H9 (cell line): ENCODE measurements at regions not wholly inside any gene's neighbourhood (a gene's known extent, or its start where the extent isn't known, plus 50 kb on each side); places are given as distances from the start of the nearest gene placed in this dataset.

Experiments
- DNase-seq: peaks from one replicate; pipeline ENCODE4 v3.0.0-alpha.2; 2017
- H2AFZ ChIP-seq: one replicate; pipeline ENCODE4 v1.6.1; 2013; ENCODE audit warnings: mild to moderate bottlenecking, low read length, control low read depth, moderate library complexity
- H2AK5ac ChIP-seq: 2 replicates; pipeline ENCODE4 v1.6.1; 2013; ENCODE audit warnings: low read length, control low read depth, mixed read lengths; ENCODE audit not compliant: insufficient read length
- H2BK120ac ChIP-seq: one replicate; pipeline ENCODE4 v1.6.1; 2013; ENCODE audit warnings: low read depth, mild to moderate bottlenecking, low read length, control low read depth, inconsistent platforms; ENCODE audit not compliant: poor library complexity, severe bottlenecking
- H2BK12ac ChIP-seq: 2 replicates; pipeline ENCODE4 v1.6.1; 2013; ENCODE audit warnings: low read length, control low read depth, mixed read lengths, low read depth; ENCODE audit not compliant: insufficient read length
- H2BK15ac ChIP-seq: 2 replicates; pipeline ENCODE4 v1.6.1; 2013; ENCODE audit warnings: low read depth, low read length, control low read depth
- H2BK20ac ChIP-seq: one replicate; pipeline ENCODE4 v1.6.1; 2013; ENCODE audit warnings: low read depth, mild to moderate bottlenecking, low read length, control low read depth, inconsistent platforms; ENCODE audit not compliant: poor library complexity, severe bottlenecking
- H2BK5ac ChIP-seq: 2 replicates; pipeline ENCODE4 v1.6.1; 2013; ENCODE audit warnings: low read length, control low read depth, mixed read lengths; ENCODE audit not compliant: insufficient read length
- H3K14ac ChIP-seq: 2 replicates; pipeline ENCODE4 v1.6.1; 2013; ENCODE audit warnings: low read length, control low read depth; ENCODE audit not compliant: insufficient read depth
- H3K18ac ChIP-seq: 2 replicates; pipeline ENCODE4 v1.6.1; 2013; ENCODE audit warnings: low read depth, mild to moderate bottlenecking, mixed read lengths, low read length, control low read depth; ENCODE audit not compliant: insufficient read length
- H3K23ac ChIP-seq: 2 replicates; pipeline ENCODE4 v1.6.1; 2013; ENCODE audit warnings: low read length, control low read depth, mixed read lengths, low read depth; ENCODE audit not compliant: insufficient read length
- H3K23me2 ChIP-seq: 2 replicates; pipeline ENCODE4 v1.6.1; 2013; ENCODE audit warnings: low read depth, mild to moderate bottlenecking, mixed read lengths, low read length, control low read depth; ENCODE audit not compliant: insufficient read length, poor library complexity, severe bottlenecking
- H3K27ac ChIP-seq: 2 replicates; pipeline ENCODE4 v1.5.1; 2013; ENCODE audit warnings: low read length, control low read depth, mixed read lengths, low read depth; ENCODE audit not compliant: insufficient read length
- H3K27me3 ChIP-seq: 2 replicates; pipeline ENCODE4 v1.6.1; 2013; ENCODE audit warnings: low read length, control low read depth, inconsistent platforms; ENCODE audit not compliant: insufficient read depth
- H3K4ac ChIP-seq: 2 replicates; pipeline ENCODE4 v1.6.1; 2013; ENCODE audit warnings: low read depth, mild to moderate bottlenecking, control low read depth, inconsistent platforms, low read length, moderate library complexity
- H3K4me1 ChIP-seq: 2 replicates; pipeline ENCODE4 v1.6.1; 2013; ENCODE audit warnings: low read length, control low read depth, inconsistent platforms; ENCODE audit not compliant: insufficient read depth
- H3K4me2 ChIP-seq: 2 replicates; pipeline ENCODE4 v1.6.1; 2013; ENCODE audit warnings: low read length, control low read depth, mixed read lengths; ENCODE audit not compliant: insufficient read length, insufficient read depth
- H3K56ac ChIP-seq: 2 replicates; pipeline ENCODE4 v1.6.1; 2013; ENCODE audit warnings: low read depth, mild to moderate bottlenecking, mixed read lengths, low read length, control low read depth; ENCODE audit not compliant: insufficient read length
- H3K79me1 ChIP-seq: 2 replicates; pipeline ENCODE4 v1.6.1; 2013; ENCODE audit warnings: low read depth, mild to moderate bottlenecking, moderate library complexity, low read length, control low read depth, inconsistent platforms; ENCODE audit not compliant: insufficient read depth, poor library complexity, severe bottlenecking
- H3K79me2 ChIP-seq: 2 replicates; pipeline ENCODE4 v1.6.1; 2013; ENCODE audit warnings: low read length, control low read depth, inconsistent platforms; ENCODE audit not compliant: insufficient read depth
- H3K9ac ChIP-seq: 2 replicates; pipeline ENCODE4 v1.6.1; 2013; ENCODE audit warnings: low read length, control low read depth, mixed read lengths; ENCODE audit not compliant: insufficient read length; ENCODE audit errors: extremely low read depth
- H3K9me3 ChIP-seq: one replicate; pipeline ENCODE4 v1.6.1; 2013; ENCODE audit warnings: low read depth, low read length, inconsistent platforms; ENCODE audit not compliant: control insufficient read depth
- H3T11ph ChIP-seq: one replicate; pipeline ENCODE4 v1.6.1; 2013; ENCODE audit warnings: mild to moderate bottlenecking, low read length, control low read depth, inconsistent platforms
- H4K20me1 ChIP-seq: one replicate; pipeline ENCODE4 v1.6.1; 2013; ENCODE audit not compliant: control insufficient read depth, insufficient read length, insufficient read depth
- H4K5ac ChIP-seq: 2 replicates; pipeline ENCODE4 v1.6.1; 2013; ENCODE audit warnings: low read depth, mild to moderate bottlenecking, mixed read lengths, low read length, control low read depth; ENCODE audit not compliant: insufficient read length
- H4K8ac ChIP-seq: replicated peaks from 2 replicates; pipeline ENCODE4 v1.6.1; 2013; ENCODE audit warnings: low read length, control low read depth, mixed read lengths, low read depth; ENCODE audit not compliant: insufficient read length
- H4K91ac ChIP-seq: 2 replicates; pipeline ENCODE4 v1.6.1; 2013; ENCODE audit warnings: low read depth, mild to moderate bottlenecking, moderate library complexity, mixed read lengths, low read length, control low read depth; ENCODE audit not compliant: insufficient read length
- H3K27ac Mint-ChIP-seq, 3 experiments: 2 replicates in 2 of 3; 3 replicates in 1 of 3; pipeline ENCODE4 v1.8.0; 2020 to 2021; ENCODE audit warnings: mixed read lengths in 3 of 3, mild to moderate bottlenecking in 1 of 3, moderate library complexity in 1 of 3
- H3K27me3 Mint-ChIP-seq: 2 replicates; pipeline ENCODE4 v1.8.0; 2021; ENCODE audit warnings: low read depth, mild to moderate bottlenecking, moderate library complexity, mixed read lengths
- H3K36me3 Mint-ChIP-seq, 3 experiments: 2 replicates in 2 of 3; 3 replicates in 1 of 3; pipeline ENCODE4 v1.8.0; 2020 to 2021; ENCODE audit warnings: low read depth in 3 of 3, mixed read lengths in 3 of 3; ENCODE audit not compliant: insufficient read depth in 1 of 3
- H3K4me1 Mint-ChIP-seq, 2 experiments: 2 replicates each; pipeline ENCODE4 v1.8.0; 2020; ENCODE audit warnings: mixed read lengths in 2 of 2
- H3K4me3 Mint-ChIP-seq, 2 experiments: 2 replicates in 1 of 2; 3 replicates in 1 of 2; pipeline ENCODE4 v1.8.0; 2020 to 2021; ENCODE audit warnings: mild to moderate bottlenecking in 2 of 2, mixed read lengths in 2 of 2, moderate library complexity in 1 of 2
- H3K9me3 Mint-ChIP-seq, 2 experiments: 2 replicates in 1 of 2; 3 replicates in 1 of 2; pipeline ENCODE4 v1.8.0; 2020; ENCODE audit warnings: mild to moderate bottlenecking in 2 of 2, mixed read lengths in 2 of 2, moderate library complexity in 1 of 2
- WGBS: extraction: QIAGEN DNeasy Blood & Tissue Kit; methylation state at CpG from one replicate; pipeline ENCODE4 v1.1.7; 2013; ENCODE audit warnings: missing lambda C conversion rate, low lambda C conversion rate, mixed read lengths; ENCODE audit not compliant: insufficient read length; ENCODE audit errors: extremely low coverage; 5-methylcytosine and 5-hydroxymethylcytosine counted together
- TF ChIP-seq, protein P1 (sequence below): fragments of 200-600 bp; sonication (generic); conservative IDR thresholded peaks from 3 replicates; pipeline ENCODE4 v1.8.0; 2021; ENCODE audit warnings: antibody characterized with exemption, mild to moderate bottlenecking

DNA sequence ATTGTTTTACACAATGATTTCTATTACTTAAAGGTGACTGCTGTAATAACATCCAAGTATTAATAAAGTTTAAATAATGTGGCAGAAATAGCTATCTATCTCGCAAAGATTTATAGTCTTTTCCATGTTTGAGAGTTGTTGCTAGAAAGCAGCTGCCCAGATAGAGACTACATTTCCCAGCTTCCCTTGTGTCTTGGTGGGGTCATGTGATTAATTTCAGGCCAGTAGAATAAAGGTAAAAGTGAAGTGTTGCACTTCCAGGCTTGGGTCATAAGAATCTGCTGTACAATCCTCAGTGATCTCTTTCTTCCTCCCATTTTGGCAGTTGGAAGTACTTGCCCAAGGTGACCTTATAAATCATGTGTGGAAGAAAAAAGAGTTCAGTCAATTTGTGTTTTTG, 449.7 kb upstream of the USP15 start:
- no peak for DNase-seq
- no peak overlapping the region for H3K9ac ChIP-seq
- no peak overlapping the region for H3K4me3 Mint-ChIP-seq
- H2BK5ac ChIP-seq = no peak overlapping the region
- no peak overlapping the region for H4K5ac ChIP-seq
- H4K20me1 ChIP-seq = no peaks in the 10 kb centered on the region
- no peak overlapping the region for H3K4ac ChIP-seq
- no peaks in the 10 kb centered on the region for H3K27me3 ChIP-seq
- peaks cover 29 to 31% of the 10 kb centered on the region in 2 experiments for H3K9me3 Mint-ChIP-seq
- H3K27me3 Mint-ChIP-seq = no peaks in the 10 kb centered on the region
- no peak overlapping the region for H3T11ph ChIP-seq
- no peaks in the 10 kb centered on the region for H3K4me1 Mint-ChIP-seq
- no peaks in the 10 kb centered on the region for H3K9me3 ChIP-seq
- TF ChIP-seq, protein P1, sequence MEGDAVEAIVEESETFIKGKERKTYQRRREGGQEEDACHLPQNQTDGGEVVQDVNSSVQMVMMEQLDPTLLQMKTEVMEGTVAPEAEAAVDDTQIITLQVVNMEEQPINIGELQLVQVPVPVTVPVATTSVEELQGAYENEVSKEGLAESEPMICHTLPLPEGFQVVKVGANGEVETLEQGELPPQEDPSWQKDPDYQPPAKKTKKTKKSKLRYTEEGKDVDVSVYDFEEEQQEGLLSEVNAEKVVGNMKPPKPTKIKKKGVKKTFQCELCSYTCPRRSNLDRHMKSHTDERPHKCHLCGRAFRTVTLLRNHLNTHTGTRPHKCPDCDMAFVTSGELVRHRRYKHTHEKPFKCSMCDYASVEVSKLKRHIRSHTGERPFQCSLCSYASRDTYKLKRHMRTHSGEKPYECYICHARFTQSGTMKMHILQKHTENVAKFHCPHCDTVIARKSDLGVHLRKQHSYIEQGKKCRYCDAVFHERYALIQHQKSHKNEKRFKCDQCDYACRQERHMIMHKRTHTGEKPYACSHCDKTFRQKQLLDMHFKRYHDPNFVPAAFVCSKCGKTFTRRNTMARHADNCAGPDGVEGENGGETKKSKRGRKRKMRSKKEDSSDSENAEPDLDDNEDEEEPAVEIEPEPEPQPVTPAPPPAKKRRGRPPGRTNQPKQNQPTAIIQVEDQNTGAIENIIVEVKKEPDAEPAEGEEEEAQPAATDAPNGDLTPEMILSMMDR = no peak
- no peak overlapping the region for H2BK120ac ChIP-seq
- peaks cover 11 to 29% (median 24%) of the 10 kb centered on the region in 3 experiments for H3K36me3 Mint-ChIP-seq
- H2BK12ac ChIP-seq = no peak overlapping the region
- H3K23me2 ChIP-seq = no peaks in the 10 kb centered on the region
- H3K27ac Mint-ChIP-seq = no peak overlapping the region
- H4K8ac ChIP-seq = no peak overlapping the region
- no peak overlapping the region for H3K14ac ChIP-seq
- H4K91ac ChIP-seq = no peak overlapping the region
- H3K23ac ChIP-seq = no peak overlapping the region
- peak overlapping the region; percentile 92 for H2AFZ ChIP-seq
- H3K18ac ChIP-seq = no peak overlapping the region
- H3K4me1 ChIP-seq = no peaks in the 10 kb centered on the region
- no peak overlapping the region for H2BK15ac ChIP-seq
- no CpG with 5 or more reads among the region's 1 CpG for WGBS
- no peaks in the 10 kb centered on the region for H3K79me1 ChIP-seq
- no peaks in the 10 kb centered on the region for H3K79me2 ChIP-seq
- no peak overlapping the region for H3K4me2 ChIP-seq
- H2BK20ac ChIP-seq = no peak overlapping the region
- H3K27ac ChIP-seq = no peak overlapping the region
- no peak overlapping the region for H3K56ac ChIP-seq
- H2AK5ac ChIP-seq = no peak overlapping the region
